Body of pancreas (tissue), 4 donors: ENCODE measurements at regions not wholly inside any gene's neighbourhood (a gene's known extent, or its start where the extent isn't known, plus 50 kb on each side); places are given as distances from the start of the nearest gene placed in this dataset.
A peak's percentile ranks its signal among the peaks of the same experiment; 100 is the strongest.

Experiments
- ATAC-seq: fragments of 150-250 bp; one replicate; pipeline ENCODE4 v1.9.1; 2016
- DNase-seq, 4 donors: peaks; one replicate each; pipeline ENCODE4 v3.0.0-alpha.2; 2019
- H3K27ac ChIP-seq, 4 donors: fragments of 200-600 bp; sonication (generic); 1 replicate in 3 of 4; 2 replicates in 1 of 4; pipeline versions ENCODE4 v1.5.1 to v1.6.1; 2016 to 2019; ENCODE audit warnings: mild to moderate bottlenecking in 1 of 4, mixed read lengths in 1 of 4, moderate library complexity in 1 of 4
- H3K27me3 ChIP-seq, 2 donors: fragments of 200-600 bp; sonication (generic); one replicate each; pipeline ENCODE4 v1.6.0; 2016; ENCODE audit warnings: mild to moderate bottlenecking in 1 of 2
- H3K36me3 ChIP-seq, 2 donors: fragments of 200-600 bp; sonication (generic); replicated peaks in 1 of 2; 2 replicates each; pipeline ENCODE4 v1.5.1; 2016; ENCODE audit warnings: low read depth in 2 of 2; ENCODE audit not compliant: insufficient read depth in 1 of 2
- H3K4me1 ChIP-seq: fragments of 200-600 bp; sonication (generic); one replicate; pipeline ENCODE4 v1.6.0; 2016
- H3K4me3 ChIP-seq, 2 donors: fragments of 200-600 bp; sonication (generic); 1 replicate in 1 of 2; 2 replicates in 1 of 2; pipeline ENCODE4 v1.5.1; 2016 to 2019
- H3K9me3 ChIP-seq, 3 donors: fragments of 200-600 bp; sonication (generic); 1 replicate in 2 of 3; 2 replicates in 1 of 3; pipeline ENCODE4 v1.5.1; 2016
- POLR2A ChIP-seq, 3 donors: fragments of 450-650 bp; IDR thresholded peaks; one replicate each; pipeline ENCODE4 v1.6.1; 2016; ENCODE audit warnings: antibody characterized with exemption in 3 of 3, mild to moderate bottlenecking in 2 of 3
- WGBS, 2 donors: methylation state at CpG; one replicate each; pipeline ENCODE4 v1.1.5; 2017; 5-methylcytosine and 5-hydroxymethylcytosine counted together
- intact Hi-C: fragments of 100-400 bp; cut with DNase I; formaldehyde crosslinking; loops from one replicate; pipeline ENCODE4 v1.15.1; 2023
- TF ChIP-seq, protein P1 (sequence below), 7 experiments: fragments of 450-650 bp in 4 of 7; fragments of 200-600 bp in 3 of 7; sonication (generic) in 3 of 7; IDR thresholded peaks; one replicate each; pipeline ENCODE4 v1.5.1; 2016 to 2019; ENCODE audit warnings: antibody characterized with exemption in 7 of 7

DNA sequence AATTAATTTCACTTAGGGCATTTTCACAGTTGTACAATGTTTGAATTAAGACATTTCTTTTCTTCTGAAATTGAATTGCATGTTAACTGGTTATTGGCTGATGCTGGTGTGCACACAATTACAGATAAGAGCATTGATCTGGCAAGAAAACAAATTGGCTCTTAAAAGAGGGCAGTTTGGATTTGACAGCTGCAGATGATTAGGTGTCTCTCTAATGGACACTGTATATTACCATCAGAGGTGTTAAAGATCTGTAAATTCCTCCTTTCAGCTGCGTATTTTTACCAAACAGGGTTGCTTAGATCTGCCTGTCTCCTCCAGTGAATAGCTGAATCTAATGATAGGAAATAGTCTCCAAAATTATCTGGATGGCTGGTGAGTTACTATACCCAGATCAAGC is 198.5 kb downstream of the BLID start:
- no peaks in the 10 kb centered on the region for H3K4me1 ChIP-seq
- DNase-seq (no peak), ATAC-seq (no peak)
- no peaks in the 10 kb centered on the region for H3K27me3 ChIP-seq
- WGBS, 2 donors = 53 to 60% methylated on average over 1 of the region's 1 CpG
- TF ChIP-seq, protein P1, sequence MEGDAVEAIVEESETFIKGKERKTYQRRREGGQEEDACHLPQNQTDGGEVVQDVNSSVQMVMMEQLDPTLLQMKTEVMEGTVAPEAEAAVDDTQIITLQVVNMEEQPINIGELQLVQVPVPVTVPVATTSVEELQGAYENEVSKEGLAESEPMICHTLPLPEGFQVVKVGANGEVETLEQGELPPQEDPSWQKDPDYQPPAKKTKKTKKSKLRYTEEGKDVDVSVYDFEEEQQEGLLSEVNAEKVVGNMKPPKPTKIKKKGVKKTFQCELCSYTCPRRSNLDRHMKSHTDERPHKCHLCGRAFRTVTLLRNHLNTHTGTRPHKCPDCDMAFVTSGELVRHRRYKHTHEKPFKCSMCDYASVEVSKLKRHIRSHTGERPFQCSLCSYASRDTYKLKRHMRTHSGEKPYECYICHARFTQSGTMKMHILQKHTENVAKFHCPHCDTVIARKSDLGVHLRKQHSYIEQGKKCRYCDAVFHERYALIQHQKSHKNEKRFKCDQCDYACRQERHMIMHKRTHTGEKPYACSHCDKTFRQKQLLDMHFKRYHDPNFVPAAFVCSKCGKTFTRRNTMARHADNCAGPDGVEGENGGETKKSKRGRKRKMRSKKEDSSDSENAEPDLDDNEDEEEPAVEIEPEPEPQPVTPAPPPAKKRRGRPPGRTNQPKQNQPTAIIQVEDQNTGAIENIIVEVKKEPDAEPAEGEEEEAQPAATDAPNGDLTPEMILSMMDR (IDR thresholded peaks at IDR 0.05) = no peak
- TF ChIP-seq POLR2A (IDR thresholded peaks at IDR 0.05) = no peak
- no peaks in the 10 kb centered on the region for H3K9me3 ChIP-seq
- H3K4me3 ChIP-seq = no peak overlapping the region
- H3K27ac ChIP-seq = no peak overlapping the region
- no peaks in the 10 kb centered on the region for H3K36me3 ChIP-seq
- intact Hi-C loops = no loop called here

DNA sequence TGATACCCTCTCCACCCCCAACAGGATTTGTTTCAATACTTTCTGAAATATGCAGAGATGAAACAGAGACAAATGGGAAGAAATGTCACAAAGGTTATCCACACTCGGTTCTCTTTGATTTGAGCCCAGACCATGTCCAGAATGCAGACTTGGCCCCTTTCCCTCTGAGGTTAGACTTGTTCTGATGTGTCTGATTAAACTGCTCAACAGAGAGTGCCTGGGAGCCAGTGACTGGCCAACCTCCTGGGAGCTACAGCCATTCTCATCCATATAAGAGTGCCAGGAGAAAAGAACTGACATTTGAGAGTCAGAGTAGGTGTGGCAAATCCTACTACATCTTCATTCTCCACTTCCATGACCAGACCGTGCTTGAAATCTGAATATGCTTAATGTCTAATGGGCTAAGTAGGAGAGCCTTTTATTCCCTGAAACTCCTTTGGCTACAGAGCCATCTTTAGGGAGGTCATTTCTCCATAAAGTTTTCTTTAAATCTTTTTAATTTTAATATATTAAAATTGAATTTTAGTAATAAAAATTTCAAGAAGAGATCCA is 201.4 kb downstream of the BLID start:
- 32 to 40% methylated on average over 2 of the region's 2 CpGs for WGBS, 2 donors
- Histone ChIP-seq H3K36me3 (no peaks in the 10 kb centered on the region), H3K4me3 (no peak overlapping the region), H3K27ac (no peak overlapping the region), H3K9me3 (no peaks in the 10 kb centered on the region), H3K4me1 (no peaks in the 10 kb centered on the region), H3K27me3 (no peaks in the 10 kb centered on the region)
- intact Hi-C loops = no loop called here
- TF ChIP-seq POLR2A (IDR thresholded peaks at IDR 0.05) = no peak
- TF ChIP-seq, protein P1 (IDR thresholded peaks at IDR 0.05) = no peak
- ATAC-seq = no peak
- DNase-seq = no peak

DNA sequence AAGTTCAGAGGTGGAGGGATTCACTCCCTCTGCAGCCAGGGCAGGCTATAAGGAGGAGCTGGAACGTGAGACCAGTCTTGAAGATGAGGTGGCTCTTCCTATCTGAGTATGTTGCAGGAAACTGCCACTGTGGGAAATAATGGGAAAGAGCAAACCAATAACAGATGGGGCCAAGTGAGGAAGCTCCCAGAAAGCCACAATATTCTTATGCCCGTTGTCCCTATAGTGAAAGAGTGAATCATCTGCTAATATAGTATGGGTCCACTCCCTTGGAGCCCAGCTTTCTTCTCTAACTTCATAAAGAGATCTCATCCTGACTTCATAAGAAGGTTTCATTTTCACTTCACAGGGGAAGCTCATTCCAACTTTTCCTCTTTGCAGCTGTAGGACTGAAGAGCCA is 206.4 kb downstream of the BLID start:
- Histone ChIP-seq H3K4me3 (no peak overlapping the region), H3K27ac (no peak overlapping the region), H3K9me3 (no peaks in the 10 kb centered on the region), H3K27me3 (no peaks in the 10 kb centered on the region), H3K4me1 (no peaks in the 10 kb centered on the region), H3K36me3 (no peaks in the 10 kb centered on the region)
- intact Hi-C loops = no loop called here
- 56 to 58% methylated on average over 2 of the region's 2 CpGs for WGBS, 2 donors
- ATAC-seq = no peak
- DNase-seq = no peak
- TF ChIP-seq POLR2A (IDR thresholded peaks at IDR 0.05) = no peak
- TF ChIP-seq, protein P1 (IDR thresholded peaks at IDR 0.05) = no peak

DNA sequence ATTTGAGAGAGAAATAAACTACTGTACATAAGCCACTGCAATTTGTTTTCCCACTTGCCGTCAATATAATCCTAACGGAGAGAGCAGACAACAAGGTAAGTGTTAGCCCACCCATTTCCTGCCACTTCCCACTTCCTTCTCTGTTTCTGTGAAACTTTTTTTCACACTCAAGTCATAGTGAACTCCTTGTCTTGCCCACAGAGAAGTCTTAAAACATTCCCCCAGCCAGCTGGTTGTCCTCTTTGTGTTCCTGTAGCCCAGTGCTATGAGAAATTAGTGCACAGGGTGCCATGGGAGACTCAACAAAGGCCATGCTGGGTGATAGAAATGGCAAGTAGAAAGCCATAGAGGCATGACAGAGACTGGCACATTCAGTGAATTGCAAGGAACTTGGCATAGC is 208.6 kb downstream of the BLID start:
- no peaks in the 10 kb centered on the region for H3K4me1 ChIP-seq
- whole genome bisulfite sequencing, 2 donors = 63 to 80% methylated on average over 2 of the region's 2 CpGs
- no peak for ATAC-seq
- H3K27me3 ChIP-seq = no peaks in the 10 kb centered on the region
- TF ChIP-seq, protein P1 (IDR thresholded peaks at IDR 0.05) = no peak
- no peak for TF ChIP-seq POLR2A (IDR thresholded peaks at IDR 0.05)
- no peak overlapping the region for H3K27ac ChIP-seq
- no peaks in the 10 kb centered on the region for H3K9me3 ChIP-seq
- DNase-seq = no peak
- no peaks in the 10 kb centered on the region for H3K36me3 ChIP-seq
- H3K4me3 ChIP-seq = no peak overlapping the region
- intact Hi-C loops = no loop called here

DNA sequence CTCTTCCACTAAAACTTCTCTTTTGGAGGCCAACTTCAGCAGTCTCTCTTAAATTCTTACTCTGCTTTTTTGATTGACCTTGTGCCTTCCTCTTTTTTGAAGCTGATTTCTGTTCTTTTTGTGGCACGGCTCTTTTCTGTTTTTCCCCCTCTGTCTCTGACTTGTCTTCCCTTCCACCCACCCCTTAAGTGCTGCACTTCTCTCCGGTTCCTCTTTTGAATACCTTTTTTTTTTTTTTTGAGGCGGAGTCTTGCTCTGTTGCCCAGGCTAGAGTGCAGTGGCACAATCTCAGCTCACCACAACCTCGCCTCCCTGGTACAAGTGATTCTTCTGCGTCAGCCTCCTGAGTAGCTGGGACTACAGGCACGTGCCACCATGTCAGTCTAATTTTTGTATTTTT is 211.9 kb downstream of the BLID start:
- ATAC-seq = no peak

More for the DNA sequence above, 211.9 kb downstream of the BLID start:
- intact Hi-C loops = no loop called here
- Histone ChIP-seq H3K4me1 (no peaks in the 10 kb centered on the region), H3K27ac (no peak overlapping the region), H3K9me3 (no peaks in the 10 kb centered on the region), H3K4me3 (no peak overlapping the region), H3K36me3 (no peaks in the 10 kb centered on the region), H3K27me3 (no peaks in the 10 kb centered on the region)
- TF ChIP-seq, protein P1 (IDR thresholded peaks at IDR 0.05) = no peak
- WGBS, 2 donors = 69 to 83% methylated on average over 6 of the region's 6 CpGs
- DNase-seq = peak in 1 of 4 donors; percentile 42
